ENCODE measurements at regions not wholly inside any gene's neighbourhood (a gene's known extent, or its start where the extent isn't known, plus 50 kb on each side); places are given as distances from the start of the nearest gene placed in this dataset.
"Not testable (repeated sequence)": the region's sequence is repeated elsewhere in the genome, so short reads cannot be mapped to it uniquely, and the experiment has no call there.

GRCh38 chr12:5268424-5269210 lies 163.3 kb upstream of the NTF3 start:
- DNase-seq = no peak

- no peak for DNase-seq
Observed at GRCh38 chr12:5269846-5270245, 162.1 kb upstream of the NTF3 start.

GRCh38 chr12:5272018-5272785 lies 159.7 kb upstream of the NTF3 start:
- DNase-seq = no peak

GRCh38 chr12:5273709-5274108 lies 158.2 kb upstream of the NTF3 start:
- no peak for DNase-seq

GRCh38 chr12:5276327-5276880 lies 155.5 kb upstream of the NTF3 start:
- no peak for DNase-seq

- DNase-seq = no peak
Observed at GRCh38 chr12:5280086-5280485, 151.8 kb upstream of the NTF3 start.

- not testable (repeated sequence) for DNase-seq
Observed at GRCh38 chr12:5290368-5290767, 141.5 kb upstream of the NTF3 start.

- no peak for DNase-seq
Observed at GRCh38 chr12:5292651-5293050, 139.3 kb upstream of the NTF3 start.

GRCh38 chr12:5293773-5294172 lies 138.1 kb upstream of the NTF3 start:
- no peak for DNase-seq

- DNase-seq = no peak
Observed at GRCh38 chr12:5294274-5295070, 137.4 kb upstream of the NTF3 start.

GRCh38 chr12:5295151-5295550 lies 136.8 kb upstream of the NTF3 start:
- DNase-seq = no peak

- DNase-seq = no peak
Observed at GRCh38 chr12:5295996-5296395, 135.9 kb upstream of the NTF3 start.

GRCh38 chr12:5301539-5301938 lies 130.4 kb upstream of the NTF3 start:
- no peak for DNase-seq

GRCh38 chr12:5305425-5305824 lies 126.5 kb upstream of the NTF3 start:
- DNase-seq = no peak

GRCh38 chr12:5305886-5306545 lies 125.9 kb upstream of the NTF3 start:
- no peak for DNase-seq

- DNase-seq = no peak
Observed at GRCh38 chr12:5307065-5307464, 124.8 kb upstream of the NTF3 start.

GRCh38 chr12:5308216-5308615 lies 123.7 kb upstream of the NTF3 start:
- DNase-seq = no peak

- no peak for DNase-seq
Observed at GRCh38 chr12:5308996-5309395, 122.9 kb upstream of the NTF3 start.

- DNase-seq = no peak
Observed at GRCh38 chr12:5309654-5310053, 122.3 kb upstream of the NTF3 start.

- no peak for DNase-seq
Observed at GRCh38 chr12:5310151-5310550, 121.8 kb upstream of the NTF3 start.

GRCh38 chr12:5317556-5317955 lies 114.4 kb upstream of the NTF3 start:
- DNase-seq = no peak

- DNase-seq = no peak
Observed at GRCh38 chr12:5318874-5319273, 113.0 kb upstream of the NTF3 start.
